Suprapubic skin (tissue), 4 donors: ENCODE measurements at regions not wholly inside any gene's neighbourhood (a gene's known extent, or its start where the extent isn't known, plus 50 kb on each side); places are given as distances from the start of the nearest gene placed in this dataset.

Experiments used
- POLR2A ChIP-seq, 2 donors: fragments of 450-650 bp; IDR thresholded peaks; one replicate each; pipeline ENCODE4 v1.6.1; 2017; ENCODE audit warnings: antibody characterized with exemption in 2 of 2, mild to moderate bottlenecking in 2 of 2, moderate library complexity in 2 of 2
- POLR2AphosphoS5 ChIP-seq, 3 donors: sonication (generic); formaldehyde crosslinking; IDR thresholded peaks; one replicate each; pipeline ENCODE4 v1.6.1; 2017; ENCODE audit warnings: antibody characterized with exemption in 3 of 3
- TF ChIP-seq, protein P1 (sequence below), 2 donors: fragments of 200-600 bp in 1 of 2; fragments of 450-650 bp in 1 of 2; sonication (generic) in 1 of 2; IDR thresholded peaks; one replicate each; pipeline ENCODE4 v1.5.1; 2016 to 2019; ENCODE audit warnings: antibody characterized with exemption in 2 of 2, mild to moderate bottlenecking in 1 of 2, moderate library complexity in 1 of 2

DNA sequence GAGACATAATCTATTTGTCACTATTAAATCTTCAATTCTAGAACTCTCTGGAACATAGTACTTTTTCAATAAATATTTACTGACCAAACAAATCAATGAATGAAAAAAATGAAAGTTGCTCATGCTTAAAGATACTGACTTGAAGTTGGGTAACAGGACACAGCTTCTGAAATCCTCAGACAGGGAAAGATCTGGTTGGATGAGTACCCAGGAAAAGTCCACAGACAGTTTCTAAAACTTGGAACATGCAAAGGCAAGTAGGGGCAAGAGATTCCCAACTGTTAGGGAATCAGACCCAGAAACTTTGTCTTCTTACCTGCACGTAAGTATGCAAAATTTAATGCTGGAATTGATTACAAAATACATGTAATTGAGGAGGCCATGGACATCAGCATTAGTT, 366.2 kb downstream of the ACTL7B start:
- TF ChIP-seq, protein P1, sequence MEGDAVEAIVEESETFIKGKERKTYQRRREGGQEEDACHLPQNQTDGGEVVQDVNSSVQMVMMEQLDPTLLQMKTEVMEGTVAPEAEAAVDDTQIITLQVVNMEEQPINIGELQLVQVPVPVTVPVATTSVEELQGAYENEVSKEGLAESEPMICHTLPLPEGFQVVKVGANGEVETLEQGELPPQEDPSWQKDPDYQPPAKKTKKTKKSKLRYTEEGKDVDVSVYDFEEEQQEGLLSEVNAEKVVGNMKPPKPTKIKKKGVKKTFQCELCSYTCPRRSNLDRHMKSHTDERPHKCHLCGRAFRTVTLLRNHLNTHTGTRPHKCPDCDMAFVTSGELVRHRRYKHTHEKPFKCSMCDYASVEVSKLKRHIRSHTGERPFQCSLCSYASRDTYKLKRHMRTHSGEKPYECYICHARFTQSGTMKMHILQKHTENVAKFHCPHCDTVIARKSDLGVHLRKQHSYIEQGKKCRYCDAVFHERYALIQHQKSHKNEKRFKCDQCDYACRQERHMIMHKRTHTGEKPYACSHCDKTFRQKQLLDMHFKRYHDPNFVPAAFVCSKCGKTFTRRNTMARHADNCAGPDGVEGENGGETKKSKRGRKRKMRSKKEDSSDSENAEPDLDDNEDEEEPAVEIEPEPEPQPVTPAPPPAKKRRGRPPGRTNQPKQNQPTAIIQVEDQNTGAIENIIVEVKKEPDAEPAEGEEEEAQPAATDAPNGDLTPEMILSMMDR (IDR thresholded peaks at IDR 0.05) = no peak
- no peak for TF ChIP-seq POLR2A (IDR thresholded peaks at IDR 0.05)
- no peak for TF ChIP-seq POLR2AphosphoS5 (IDR thresholded peaks at IDR 0.05)
